ENCODE measurements at regions not wholly inside any gene's neighbourhood (a gene's known extent, or its start where the extent isn't known, plus 50 kb on each side); places are given as distances from the start of the nearest gene placed in this dataset.

DNA sequence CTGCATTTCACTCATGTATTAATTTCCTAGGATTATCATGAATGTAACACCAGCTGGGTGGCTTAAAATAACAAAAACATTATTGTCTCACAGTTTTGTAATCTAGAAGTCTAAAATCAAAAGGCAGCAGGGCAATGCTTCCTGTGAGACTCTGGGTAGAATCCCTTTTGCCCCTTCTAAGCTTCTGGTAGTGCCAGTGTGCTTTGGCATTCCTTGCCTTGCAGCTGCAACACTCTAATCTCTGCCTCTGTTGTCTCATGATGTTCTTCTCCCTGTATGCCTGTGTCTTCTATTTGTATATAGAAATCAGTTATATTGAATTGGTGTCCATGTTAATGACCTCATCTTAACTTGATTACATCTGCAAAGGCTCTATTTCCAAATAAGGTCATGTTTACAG, 1117.3 kb downstream of the PCDH18 start:
- TF ChIP-seq PPARA (CRISPR knock-in tag; IDR thresholded peaks at IDR 0.05; ENCODE audit: borderline replicate concordance), result no peak
- no peak for TF ChIP-seq PATZ1 (CRISPR knock-in tag; IDR thresholded peaks at IDR 0.05; ENCODE audit: borderline replicate concordance)
- TF ChIP-seq CSDC2 (CRISPR knock-in tag; IDR thresholded peaks at IDR 0.05), result no peak
- no peak for TF ChIP-seq ZC3H10 (CRISPR knock-in tag; IDR thresholded peaks at IDR 0.05)
- no peak for TF ChIP-seq RARB (CRISPR knock-in tag; IDR thresholded peaks at IDR 0.05)
- no peak for TF ChIP-seq TCF4 (CRISPR knock-in tag; IDR thresholded peaks at IDR 0.05; ENCODE audit: borderline replicate concordance)
- TF ChIP-seq, protein P1, sequence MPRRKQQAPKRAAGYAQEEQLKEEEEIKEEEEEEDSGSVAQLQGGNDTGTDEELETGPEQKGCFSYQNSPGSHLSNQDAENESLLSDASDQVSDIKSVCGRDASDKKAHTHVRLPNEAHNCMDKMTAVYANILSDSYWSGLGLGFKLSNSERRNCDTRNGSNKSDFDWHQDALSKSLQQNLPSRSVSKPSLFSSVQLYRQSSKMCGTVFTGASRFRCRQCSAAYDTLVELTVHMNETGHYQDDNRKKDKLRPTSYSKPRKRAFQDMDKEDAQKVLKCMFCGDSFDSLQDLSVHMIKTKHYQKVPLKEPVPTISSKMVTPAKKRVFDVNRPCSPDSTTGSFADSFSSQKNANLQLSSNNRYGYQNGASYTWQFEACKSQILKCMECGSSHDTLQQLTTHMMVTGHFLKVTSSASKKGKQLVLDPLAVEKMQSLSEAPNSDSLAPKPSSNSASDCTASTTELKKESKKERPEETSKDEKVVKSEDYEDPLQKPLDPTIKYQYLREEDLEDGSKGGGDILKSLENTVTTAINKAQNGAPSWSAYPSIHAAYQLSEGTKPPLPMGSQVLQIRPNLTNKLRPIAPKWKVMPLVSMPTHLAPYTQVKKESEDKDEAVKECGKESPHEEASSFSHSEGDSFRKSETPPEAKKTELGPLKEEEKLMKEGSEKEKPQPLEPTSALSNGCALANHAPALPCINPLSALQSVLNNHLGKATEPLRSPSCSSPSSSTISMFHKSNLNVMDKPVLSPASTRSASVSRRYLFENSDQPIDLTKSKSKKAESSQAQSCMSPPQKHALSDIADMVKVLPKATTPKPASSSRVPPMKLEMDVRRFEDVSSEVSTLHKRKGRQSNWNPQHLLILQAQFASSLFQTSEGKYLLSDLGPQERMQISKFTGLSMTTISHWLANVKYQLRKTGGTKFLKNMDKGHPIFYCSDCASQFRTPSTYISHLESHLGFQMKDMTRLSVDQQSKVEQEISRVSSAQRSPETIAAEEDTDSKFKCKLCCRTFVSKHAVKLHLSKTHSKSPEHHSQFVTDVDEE (CRISPR knock-in tag; IDR thresholded peaks at IDR 0.05), result no peak
- TF ChIP-seq CSRNP3 (CRISPR knock-in tag; IDR thresholded peaks at IDR 0.05), result no peak
- no peak for TF ChIP-seq ISL1 (CRISPR knock-in tag; IDR thresholded peaks at IDR 0.05)
- TF ChIP-seq POU6F1 (CRISPR knock-in tag; IDR thresholded peaks at IDR 0.05; ENCODE audit: borderline replicate concordance, low read depth), result no peak
- TF ChIP-seq CREB5 (CRISPR knock-in tag; IDR thresholded peaks at IDR 0.05; ENCODE audit: low read depth), result no peak
- ATAC-seq, result no peak

DNA sequence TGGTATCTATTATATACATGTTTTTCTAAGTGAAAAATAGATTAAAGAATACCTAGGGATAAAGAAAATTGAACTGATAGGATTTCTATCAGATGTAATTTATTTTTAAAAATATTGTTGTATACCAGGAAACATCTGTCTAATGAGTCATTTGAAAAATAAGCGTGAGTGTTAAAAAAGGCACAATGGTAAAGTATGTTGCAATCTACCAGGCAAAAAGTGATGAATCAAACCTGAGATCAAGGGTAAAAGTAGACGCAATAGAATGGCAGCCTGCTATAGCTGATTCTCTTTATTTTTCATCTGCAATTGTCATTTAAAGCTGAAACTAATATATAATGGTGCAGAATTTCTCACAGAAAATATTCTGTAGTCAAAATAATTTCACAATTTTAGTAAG, 1119.6 kb downstream of the PCDH18 start:
- no peak for ATAC-seq
- TF ChIP-seq TCF4 (CRISPR knock-in tag; IDR thresholded peaks at IDR 0.05; ENCODE audit: borderline replicate concordance) (no peak), OSR1 (CRISPR knock-in tag; IDR thresholded peaks at IDR 0.05) (no peak), POU6F1 (CRISPR knock-in tag; IDR thresholded peaks at IDR 0.05; ENCODE audit: borderline replicate concordance, low read depth) (no peak), PPARA (CRISPR knock-in tag; IDR thresholded peaks at IDR 0.05; ENCODE audit: borderline replicate concordance) (no peak), ZFP30 (CRISPR knock-in tag; IDR thresholded peaks at IDR 0.05) (no peak), CREB5 (CRISPR knock-in tag; IDR thresholded peaks at IDR 0.05; ENCODE audit: low read depth) (no peak)
- TF ChIP-seq, protein P1 (CRISPR knock-in tag; IDR thresholded peaks at IDR 0.05), result no peak

Measured in SK-N-SH treated with all-trans-retinoic acid at 6 μM for 48 hours (cell line).